ENCODE measurements at regions not wholly inside any gene's neighbourhood (a gene's known extent, or its start where the extent isn't known, plus 50 kb on each side); places are given as distances from the start of the nearest gene placed in this dataset.

DNA sequence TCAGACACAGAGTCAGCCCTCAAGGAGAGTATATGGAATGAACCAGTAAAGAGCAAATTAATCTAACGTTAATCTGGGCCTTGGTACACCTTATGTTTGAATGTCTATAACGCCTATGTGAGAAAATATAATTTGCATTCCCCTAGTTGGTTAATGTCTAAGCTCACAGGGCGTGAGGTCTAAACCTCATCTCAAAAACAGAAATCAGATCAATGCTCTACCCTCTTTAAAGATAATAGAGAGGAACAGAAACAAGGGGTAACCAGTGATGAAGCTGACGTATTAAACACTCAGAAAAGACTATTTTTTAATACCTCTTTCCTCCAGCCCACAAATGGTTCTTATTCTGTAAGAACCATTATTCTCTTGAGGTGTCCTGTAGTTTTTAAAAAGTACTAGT, 369.2 kb upstream of the NOCT start:
- no peak for TF ChIP-seq POLR2A (IDR thresholded peaks at IDR 0.05; ENCODE audit: low read length)
- TF ChIP-seq GATA1 (IDR thresholded peaks at IDR 0.05; ENCODE audit: low read depth, low read length), result no peak
